22Rv1 (cell line): ENCODE measurements at regions not wholly inside any gene's neighbourhood (a gene's known extent, or its start where the extent isn't known, plus 50 kb on each side); places are given as distances from the start of the nearest gene placed in this dataset.

Source experiments
- ZFX ChIP-seq: fragments of 450-650 bp; IDR thresholded peaks from 2 replicates; pipeline ENCODE4 v1.6.1; 2017; ENCODE audit warnings: antibody characterized with exemption, borderline replicate concordance
- TF ChIP-seq, protein P1 (sequence below): fragments of 450-650 bp; IDR thresholded peaks from 2 replicates; pipeline ENCODE4 v1.5.1; 2017; ENCODE audit warnings: mild to moderate bottlenecking

DNA sequence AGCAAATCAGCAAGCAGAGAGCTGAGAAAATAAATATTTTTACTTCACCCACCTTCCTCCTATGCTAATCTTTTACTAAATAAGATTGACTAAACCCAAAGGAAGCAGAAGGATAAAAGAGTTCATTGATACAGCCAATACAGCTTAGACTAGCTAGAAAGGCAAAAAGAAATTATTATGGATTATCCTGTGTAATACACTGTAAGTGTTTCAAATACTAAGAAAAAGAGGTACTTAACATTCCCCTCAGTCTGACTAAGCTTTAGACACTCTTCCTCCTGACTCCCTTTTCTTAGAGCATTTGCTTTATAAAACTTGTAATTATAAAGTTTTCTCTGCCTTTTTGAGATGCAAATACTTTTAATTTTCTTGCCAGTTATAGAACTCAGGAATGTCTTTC, 848.9 kb upstream of the CADM2 start:
- TF ChIP-seq, protein P1, sequence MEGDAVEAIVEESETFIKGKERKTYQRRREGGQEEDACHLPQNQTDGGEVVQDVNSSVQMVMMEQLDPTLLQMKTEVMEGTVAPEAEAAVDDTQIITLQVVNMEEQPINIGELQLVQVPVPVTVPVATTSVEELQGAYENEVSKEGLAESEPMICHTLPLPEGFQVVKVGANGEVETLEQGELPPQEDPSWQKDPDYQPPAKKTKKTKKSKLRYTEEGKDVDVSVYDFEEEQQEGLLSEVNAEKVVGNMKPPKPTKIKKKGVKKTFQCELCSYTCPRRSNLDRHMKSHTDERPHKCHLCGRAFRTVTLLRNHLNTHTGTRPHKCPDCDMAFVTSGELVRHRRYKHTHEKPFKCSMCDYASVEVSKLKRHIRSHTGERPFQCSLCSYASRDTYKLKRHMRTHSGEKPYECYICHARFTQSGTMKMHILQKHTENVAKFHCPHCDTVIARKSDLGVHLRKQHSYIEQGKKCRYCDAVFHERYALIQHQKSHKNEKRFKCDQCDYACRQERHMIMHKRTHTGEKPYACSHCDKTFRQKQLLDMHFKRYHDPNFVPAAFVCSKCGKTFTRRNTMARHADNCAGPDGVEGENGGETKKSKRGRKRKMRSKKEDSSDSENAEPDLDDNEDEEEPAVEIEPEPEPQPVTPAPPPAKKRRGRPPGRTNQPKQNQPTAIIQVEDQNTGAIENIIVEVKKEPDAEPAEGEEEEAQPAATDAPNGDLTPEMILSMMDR: no peak
- TF ChIP-seq ZFX: no peak
